ENCODE measurements at regions not wholly inside any gene's neighbourhood (a gene's known extent, or its start where the extent isn't known, plus 50 kb on each side); places are given as distances from the start of the nearest gene placed in this dataset.

DNA sequence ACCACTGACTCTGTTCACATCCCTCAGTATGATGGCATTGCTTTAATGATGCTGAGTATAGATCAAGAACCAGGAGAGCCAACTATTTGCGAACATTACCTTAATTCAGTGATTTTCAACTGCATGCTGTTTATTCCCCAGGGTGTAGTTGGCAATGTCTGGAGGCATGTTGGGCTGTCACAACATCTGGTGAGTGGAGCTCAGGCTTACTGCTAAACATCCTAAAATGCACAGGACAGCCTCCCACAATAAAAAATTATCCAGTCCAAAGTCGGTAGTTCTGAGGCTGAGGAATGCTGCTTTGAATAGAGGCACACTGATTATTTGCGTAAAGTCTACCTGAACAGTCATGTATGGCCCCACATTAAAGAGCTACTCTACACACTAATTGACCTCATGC lies 94.8 kb upstream of the OPRM1 start:
- no peaks in the 10 kb centered on the region for H3K9me3 ChIP-seq
- H3K4me1 ChIP-seq, result no peaks in the 10 kb centered on the region
- no peak overlapping the region for H3K4me3 ChIP-seq
- H3K36me3 ChIP-seq, result no peaks in the 10 kb centered on the region
- H3K27ac ChIP-seq, result no peak overlapping the region
- no peaks in the 10 kb centered on the region for H3K27me3 ChIP-seq
- no peak for DNase-seq
- intact Hi-C loops (cut with DNase I; ENCODE audit: low total_unique reads), result no loop called here
- no peak for TF ChIP-seq POLR2A (IDR thresholded peaks at IDR 0.05)
- TF ChIP-seq, protein P1, sequence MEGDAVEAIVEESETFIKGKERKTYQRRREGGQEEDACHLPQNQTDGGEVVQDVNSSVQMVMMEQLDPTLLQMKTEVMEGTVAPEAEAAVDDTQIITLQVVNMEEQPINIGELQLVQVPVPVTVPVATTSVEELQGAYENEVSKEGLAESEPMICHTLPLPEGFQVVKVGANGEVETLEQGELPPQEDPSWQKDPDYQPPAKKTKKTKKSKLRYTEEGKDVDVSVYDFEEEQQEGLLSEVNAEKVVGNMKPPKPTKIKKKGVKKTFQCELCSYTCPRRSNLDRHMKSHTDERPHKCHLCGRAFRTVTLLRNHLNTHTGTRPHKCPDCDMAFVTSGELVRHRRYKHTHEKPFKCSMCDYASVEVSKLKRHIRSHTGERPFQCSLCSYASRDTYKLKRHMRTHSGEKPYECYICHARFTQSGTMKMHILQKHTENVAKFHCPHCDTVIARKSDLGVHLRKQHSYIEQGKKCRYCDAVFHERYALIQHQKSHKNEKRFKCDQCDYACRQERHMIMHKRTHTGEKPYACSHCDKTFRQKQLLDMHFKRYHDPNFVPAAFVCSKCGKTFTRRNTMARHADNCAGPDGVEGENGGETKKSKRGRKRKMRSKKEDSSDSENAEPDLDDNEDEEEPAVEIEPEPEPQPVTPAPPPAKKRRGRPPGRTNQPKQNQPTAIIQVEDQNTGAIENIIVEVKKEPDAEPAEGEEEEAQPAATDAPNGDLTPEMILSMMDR (IDR thresholded peaks at IDR 0.05), result no peak

DNA sequence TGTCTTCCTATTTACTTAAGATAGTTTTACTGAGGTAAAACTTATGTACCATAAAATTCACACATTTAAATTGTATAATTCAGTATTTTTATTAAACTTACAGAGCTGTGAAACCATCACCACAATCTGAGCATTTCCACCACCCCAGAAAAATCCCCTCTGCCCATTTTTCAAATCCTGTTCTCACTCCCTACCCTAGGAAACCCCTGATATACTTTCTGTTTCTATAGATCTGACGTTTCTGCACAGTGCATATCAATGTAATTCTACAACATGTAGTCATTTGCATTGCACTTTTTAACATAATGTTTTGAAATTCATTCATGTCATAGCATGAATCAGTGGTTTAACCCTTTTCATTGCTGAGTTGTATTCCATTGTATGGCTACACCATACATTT lies 96.7 kb upstream of the OPRM1 start:
- H3K27me3 ChIP-seq, result no peaks in the 10 kb centered on the region
- no peak for DNase-seq
- intact Hi-C loops (cut with DNase I; ENCODE audit: low total_unique reads), result no loop called here
- no peaks in the 10 kb centered on the region for H3K9me3 ChIP-seq
- H3K27ac ChIP-seq, result no peak overlapping the region
- H3K4me3 ChIP-seq, result no peak overlapping the region
- H3K36me3 ChIP-seq, result no peaks in the 10 kb centered on the region
- TF ChIP-seq, protein P1 (IDR thresholded peaks at IDR 0.05), result no peak
- no peak for TF ChIP-seq POLR2A (IDR thresholded peaks at IDR 0.05)
- H3K4me1 ChIP-seq, result no peaks in the 10 kb centered on the region

DNA sequence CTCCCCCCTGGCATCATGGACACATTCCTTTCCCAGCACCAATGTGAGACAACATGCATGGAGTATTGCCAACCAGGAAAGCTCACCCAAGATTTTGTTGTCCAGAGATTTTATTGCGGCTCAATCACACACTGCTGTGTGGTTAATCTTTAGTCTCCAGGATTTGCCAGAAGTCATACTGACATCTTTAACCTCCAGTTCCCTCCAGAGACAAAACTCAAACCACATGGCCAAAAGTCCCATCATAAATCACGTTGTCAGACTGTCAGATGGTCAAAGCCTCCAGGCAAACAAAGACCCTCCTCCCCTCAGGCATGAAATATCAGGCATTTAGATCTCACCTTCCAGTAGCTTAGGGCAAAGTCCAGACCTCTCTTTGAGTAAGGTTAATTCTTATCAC lies 97.3 kb upstream of the OPRM1 start:
- no peak overlapping the region for H3K4me3 ChIP-seq

DNA sequence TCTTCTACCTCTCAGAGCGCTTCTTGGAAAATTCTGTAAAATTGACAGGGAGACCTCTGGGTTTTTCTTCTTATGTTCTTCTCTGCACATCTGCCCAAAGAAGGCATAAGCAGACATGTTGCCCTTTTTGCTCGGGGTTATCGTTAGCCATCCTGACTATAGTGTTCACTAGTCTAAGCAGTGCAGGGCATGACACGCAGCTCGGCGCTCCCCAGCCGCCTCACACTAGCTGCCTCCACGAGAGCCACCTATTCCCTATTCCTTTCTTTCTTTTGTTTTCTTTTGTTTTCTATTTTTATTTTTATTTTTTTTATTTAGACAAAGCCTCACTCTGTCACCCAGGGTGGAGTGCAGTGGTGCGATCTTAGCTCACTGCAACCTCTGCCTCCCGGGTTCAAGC lies 100.2 kb upstream of the OPRM1 start:
- H3K27ac ChIP-seq, result no peak overlapping the region
- no peak for TF ChIP-seq POLR2A (IDR thresholded peaks at IDR 0.05)
- TF ChIP-seq, protein P1 (IDR thresholded peaks at IDR 0.05), result no peak
- peaks cover 0 to 3% of the 10 kb centered on the region in 2 donors for H3K9me3 ChIP-seq
- no peaks in the 10 kb centered on the region for H3K4me1 ChIP-seq
- H3K27me3 ChIP-seq, result no peaks in the 10 kb centered on the region
- DNase-seq, result no peak
- H3K36me3 ChIP-seq, result no peaks in the 10 kb centered on the region
- intact Hi-C loops (cut with DNase I; ENCODE audit: low total_unique reads), result no loop called here
- H3K4me3 ChIP-seq, result no peak overlapping the region

More for the DNA sequence above, 97.3 kb upstream of the OPRM1 start:
- H3K9me3 ChIP-seq, result no peaks in the 10 kb centered on the region
- H3K27me3 ChIP-seq, result no peaks in the 10 kb centered on the region
- TF ChIP-seq POLR2A (IDR thresholded peaks at IDR 0.05), result no peak
- TF ChIP-seq, protein P1 (IDR thresholded peaks at IDR 0.05), result no peak
- no peaks in the 10 kb centered on the region for H3K36me3 ChIP-seq
- intact Hi-C loops (cut with DNase I; ENCODE audit: low total_unique reads), result no loop called here
- H3K27ac ChIP-seq, result no peak overlapping the region
- DNase-seq, result no peak
- no peaks in the 10 kb centered on the region for H3K4me1 ChIP-seq

DNA sequence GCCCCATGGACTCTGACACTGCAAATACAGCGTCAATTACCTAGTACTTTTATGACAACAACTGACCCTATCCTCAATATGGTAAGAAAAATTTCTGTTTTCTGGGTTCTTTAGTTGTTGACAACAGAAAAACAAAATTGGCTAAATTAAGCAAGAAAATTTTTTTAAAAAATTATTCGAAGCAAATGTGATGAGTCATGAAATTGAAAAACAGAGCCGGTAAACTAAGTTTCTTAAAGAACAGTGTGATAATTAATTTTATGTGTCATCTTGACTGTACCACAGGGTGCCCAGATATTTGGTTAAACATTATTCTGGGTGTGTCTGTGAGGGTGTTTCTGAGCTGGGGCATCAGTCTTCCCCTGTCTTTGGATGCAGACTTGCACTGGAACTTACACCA lies 107.6 kb upstream of the OPRM1 start:
- Histone ChIP-seq H3K36me3 (no peaks in the 10 kb centered on the region), H3K27me3 (no peaks in the 10 kb centered on the region), H3K4me3 (no peak overlapping the region), H3K27ac (no peak overlapping the region), H3K9me3 (peaks cover 0 to under 1% of the 10 kb centered on the region in 2 donors), H3K4me1 (no peaks in the 10 kb centered on the region)
- intact Hi-C loops (cut with DNase I; ENCODE audit: low total_unique reads), result no loop called here
- TF ChIP-seq POLR2A (IDR thresholded peaks at IDR 0.05), result no peak
- TF ChIP-seq, protein P1 (IDR thresholded peaks at IDR 0.05), result no peak
- DNase-seq, result no peak
